ENCODE measurements at regions not wholly inside any gene's neighbourhood (a gene's known extent, or its start where the extent isn't known, plus 50 kb on each side); places are given as distances from the start of the nearest gene placed in this dataset.

- no peak for DNase-seq (ENCODE audit: low read depth)
Observed at GRCh38 chr22:49481659-49482399, 345.8 kb downstream of the BRD1 start.

DNA sequence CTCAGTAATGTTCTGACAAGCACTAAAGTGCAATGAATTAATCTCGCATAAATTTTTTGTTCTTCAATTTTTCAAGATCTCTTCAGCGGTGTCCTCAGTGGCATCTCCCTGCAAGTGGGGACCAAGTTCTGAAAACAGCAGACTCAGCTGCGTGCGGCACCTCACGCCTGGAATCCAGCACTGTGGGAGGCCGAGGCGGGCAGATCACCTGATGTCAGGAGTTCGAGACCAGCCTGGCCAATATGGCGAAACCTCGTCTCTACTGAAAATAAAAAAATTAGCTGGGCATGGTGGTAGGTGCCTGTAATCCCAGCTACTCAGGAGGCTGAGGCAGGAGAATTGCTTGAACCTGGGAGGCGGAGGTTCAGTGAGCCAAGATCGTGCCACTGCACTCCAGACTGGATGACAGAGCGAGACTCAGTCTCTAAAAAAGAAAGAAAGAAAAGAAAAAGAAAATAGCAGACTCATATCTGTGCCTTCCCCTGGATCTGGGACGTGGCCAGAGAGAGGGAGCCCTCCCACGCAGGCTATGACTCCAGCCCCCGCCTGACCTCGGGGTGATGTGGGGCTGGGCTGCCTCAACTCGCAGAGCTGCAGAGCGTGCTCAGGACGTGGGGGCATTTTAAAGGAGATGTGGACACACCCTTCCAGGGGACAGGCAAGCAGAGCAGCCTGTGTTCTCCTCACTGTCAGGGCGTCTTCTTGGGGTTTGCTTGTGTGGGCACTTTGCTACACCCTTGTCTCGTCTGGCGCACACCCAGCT is 346.6 kb downstream of the BRD1 start:
- DNase-seq (ENCODE audit: low read depth) = no peak

DNA sequence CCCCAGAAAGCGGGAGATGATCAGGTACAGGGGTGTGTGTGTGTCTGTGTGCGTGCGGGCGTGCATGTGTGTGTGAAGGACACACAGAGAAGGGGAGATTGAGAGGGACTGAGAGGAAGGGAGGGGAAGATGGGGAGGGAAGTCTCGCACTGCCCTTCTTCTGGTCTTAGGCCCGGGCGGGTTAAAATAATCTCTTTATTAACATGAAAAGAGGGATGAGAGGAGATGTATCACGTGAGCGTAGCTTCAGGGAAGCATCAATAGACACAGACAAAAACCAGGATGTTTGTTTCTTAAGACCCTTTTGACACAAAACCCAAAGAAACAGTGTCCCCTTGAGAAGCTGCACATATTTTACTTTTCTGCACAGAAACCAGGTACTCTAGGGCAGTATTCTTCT is 347.3 kb downstream of the BRD1 start:
- no peak for DNase-seq (ENCODE audit: low read depth)

DNA sequence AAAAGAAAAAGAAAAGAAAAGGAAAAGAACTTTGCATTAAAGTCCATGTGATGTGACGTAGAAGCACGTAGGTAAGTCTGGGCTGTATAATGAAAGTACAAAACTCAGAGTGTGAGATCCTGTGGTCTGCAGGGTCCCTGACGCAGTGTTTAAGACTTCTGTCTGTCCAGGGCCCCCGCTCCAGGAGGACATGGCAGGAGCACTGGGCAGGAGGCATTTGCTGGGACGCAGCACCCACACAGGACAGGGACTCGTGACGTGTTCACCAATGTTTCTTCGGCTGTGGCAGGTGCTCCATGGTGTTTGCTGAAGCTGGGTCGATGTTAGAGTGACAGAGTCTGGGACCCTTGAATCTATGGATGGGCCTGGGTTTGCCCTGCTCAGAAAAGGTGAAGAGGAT is 348.1 kb downstream of the BRD1 start:
- DNase-seq (ENCODE audit: low read depth) = no peak

GRCh38 chr22:49476800-49477400 is 350.8 kb downstream of the BRD1 start:
- DNase-seq (ENCODE audit: low read depth) = no peak

GRCh38 chr22:49476176-49476575 is 351.5 kb downstream of the BRD1 start:
- DNase-seq (ENCODE audit: low read depth) = no peak

- DNase-seq (ENCODE audit: low read depth) = no peak
Observed at GRCh38 chr22:49475253-49475652, 352.4 kb downstream of the BRD1 start.

DNA sequence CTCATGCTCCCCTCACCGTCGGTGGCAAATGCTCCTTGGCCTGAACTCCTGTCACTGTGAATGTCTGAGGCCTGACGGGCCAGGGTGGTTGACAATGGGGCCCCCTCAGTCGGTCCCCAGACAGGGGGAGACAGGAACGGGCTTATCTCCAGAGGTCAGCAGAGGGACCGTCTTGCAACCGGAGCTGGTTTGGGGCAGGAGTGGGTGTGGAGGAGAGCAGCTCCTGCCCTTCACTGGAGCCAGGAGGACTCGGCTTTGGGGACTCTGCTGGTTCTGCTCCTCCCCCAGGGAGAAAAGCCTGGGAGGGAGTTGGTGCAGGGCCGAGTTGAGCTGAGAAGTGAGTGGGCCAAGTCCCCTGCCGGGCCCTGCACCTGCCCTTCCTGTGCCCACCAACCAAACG is 354.4 kb downstream of the BRD1 start:
- no peak for DNase-seq (ENCODE audit: low read depth)

GRCh38 chr22:49470741-49471503 is 356.8 kb downstream of the BRD1 start:
- DNase-seq (ENCODE audit: low read depth) = no peak

- DNase-seq (ENCODE audit: low read depth) = no peak
Observed at GRCh38 chr22:49469896-49470740, 357.6 kb downstream of the BRD1 start.

- DNase-seq (ENCODE audit: low read depth) = no peak
Observed at GRCh38 chr22:49468487-49469198, 359.0 kb downstream of the BRD1 start.

DNA sequence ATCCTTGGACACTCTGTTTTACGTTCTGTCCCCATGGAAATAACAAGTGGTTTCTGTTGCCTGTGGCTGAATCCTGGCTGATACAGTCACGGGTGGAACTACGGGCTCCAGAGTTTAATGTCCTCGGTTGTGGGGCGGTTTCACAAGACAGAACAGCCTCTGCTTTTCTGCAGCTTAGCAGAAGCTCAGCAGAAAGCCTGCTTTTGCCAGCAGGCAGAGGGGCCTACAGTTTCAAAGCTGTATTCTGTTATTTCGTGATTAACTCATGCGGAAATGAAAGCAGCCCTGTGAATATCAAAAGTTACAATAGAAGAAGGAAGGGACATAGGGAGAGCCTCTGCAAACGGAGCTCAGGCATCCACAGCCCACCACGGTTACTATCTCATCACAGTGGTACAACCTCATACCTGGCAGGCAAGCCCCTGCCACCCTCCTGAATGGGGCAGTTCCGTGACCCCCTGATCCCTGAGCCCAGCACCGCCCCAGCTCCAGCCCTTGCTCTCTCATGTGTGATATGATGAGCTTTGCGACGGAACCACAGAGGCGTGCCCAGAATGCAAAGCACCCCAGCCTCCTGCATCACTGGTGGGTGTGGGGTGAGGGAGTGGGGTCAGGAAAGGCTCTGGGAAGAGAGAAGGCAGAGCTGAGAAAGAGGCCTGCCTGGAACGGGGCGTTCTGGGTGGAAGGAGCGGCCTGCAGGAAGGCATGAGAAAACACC is 360.6 kb downstream of the BRD1 start:
- no peak for DNase-seq (ENCODE audit: low read depth)

GRCh38 chr22:49464037-49464436 is 363.6 kb downstream of the BRD1 start:
- no peak for DNase-seq (ENCODE audit: low read depth)

- DNase-seq (ENCODE audit: low read depth) = no peak
Observed at GRCh38 chr22:49462795-49463194, 364.9 kb downstream of the BRD1 start.

GRCh38 chr22:49462291-49462690 is 365.4 kb downstream of the BRD1 start:
- DNase-seq (ENCODE audit: low read depth) = no peak

DNA sequence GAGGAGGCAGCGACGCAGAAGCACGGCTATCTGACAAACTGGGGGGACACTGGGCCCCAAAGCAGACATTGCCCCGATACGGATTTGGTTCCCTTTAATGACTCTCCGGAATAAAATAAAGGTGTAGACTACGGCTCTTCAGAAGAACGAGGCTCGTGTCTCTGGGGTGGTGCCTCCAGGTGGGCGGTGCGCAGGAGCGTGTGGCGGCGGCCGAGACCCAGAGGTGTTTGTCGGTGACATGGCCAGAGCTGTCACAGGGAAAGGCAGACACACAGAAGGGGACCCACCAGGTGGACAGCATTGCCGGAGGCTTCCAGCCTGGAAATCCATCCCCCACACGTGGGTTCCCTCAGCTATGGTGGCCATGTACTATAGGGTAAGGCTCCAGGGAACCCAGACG is 366.0 kb downstream of the BRD1 start:
- DNase-seq (ENCODE audit: low read depth) = no peak

DNA sequence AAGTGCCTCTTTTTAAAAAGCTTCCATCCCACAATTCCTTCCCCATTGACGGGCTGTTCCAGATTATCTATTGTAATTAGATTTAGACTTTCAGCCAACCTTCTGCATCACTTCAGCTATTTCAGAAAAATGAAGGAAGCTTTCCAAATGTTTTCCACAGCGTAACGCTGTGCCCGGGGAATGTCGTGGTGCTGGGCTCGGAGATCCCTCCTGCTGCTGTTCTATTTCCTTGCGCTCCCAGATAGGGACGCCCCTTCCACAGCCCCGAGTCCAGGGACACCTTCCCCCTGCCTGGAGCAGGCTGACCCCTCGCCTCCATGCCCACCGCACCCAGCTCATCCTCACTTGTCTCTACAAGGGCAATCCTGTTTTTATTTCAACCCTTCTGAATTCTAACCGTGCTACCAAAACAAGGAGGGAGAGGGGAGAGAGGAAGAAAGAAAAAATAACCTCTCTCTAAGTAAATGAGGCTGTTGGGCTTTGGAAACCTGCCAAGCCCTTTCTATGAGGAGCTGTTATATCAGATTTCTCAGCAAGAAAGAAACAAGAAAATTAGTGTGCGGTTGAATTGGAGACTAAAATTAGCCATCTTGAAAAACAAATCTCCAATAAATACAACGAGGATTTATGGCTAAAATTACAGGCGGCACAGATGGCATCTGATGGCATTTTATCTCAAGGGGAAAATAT is 366.9 kb downstream of the BRD1 start:
- DNase-seq (ENCODE audit: low read depth) = no peak

DNA sequence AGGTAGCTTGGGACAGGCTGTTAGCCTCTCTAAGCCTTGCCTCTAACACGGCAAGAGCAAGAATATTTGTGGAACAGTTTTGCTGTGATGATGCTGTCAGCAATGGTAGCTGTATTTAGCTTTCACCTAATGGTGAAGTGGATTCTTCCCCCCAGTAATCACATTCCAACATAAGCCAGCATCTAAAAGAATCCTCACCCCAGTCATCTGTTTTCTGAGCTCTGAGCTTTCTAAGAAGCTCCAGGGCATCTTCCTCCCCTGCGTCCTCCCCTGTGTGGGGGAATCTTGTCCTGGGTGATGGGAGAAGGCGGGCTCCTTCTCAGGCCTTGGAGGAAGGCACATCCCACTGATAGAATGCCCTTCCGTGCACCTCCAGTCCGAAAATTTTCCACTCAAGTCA is 367.6 kb downstream of the BRD1 start:
- DNase-seq (ENCODE audit: low read depth) = no peak

DNA sequence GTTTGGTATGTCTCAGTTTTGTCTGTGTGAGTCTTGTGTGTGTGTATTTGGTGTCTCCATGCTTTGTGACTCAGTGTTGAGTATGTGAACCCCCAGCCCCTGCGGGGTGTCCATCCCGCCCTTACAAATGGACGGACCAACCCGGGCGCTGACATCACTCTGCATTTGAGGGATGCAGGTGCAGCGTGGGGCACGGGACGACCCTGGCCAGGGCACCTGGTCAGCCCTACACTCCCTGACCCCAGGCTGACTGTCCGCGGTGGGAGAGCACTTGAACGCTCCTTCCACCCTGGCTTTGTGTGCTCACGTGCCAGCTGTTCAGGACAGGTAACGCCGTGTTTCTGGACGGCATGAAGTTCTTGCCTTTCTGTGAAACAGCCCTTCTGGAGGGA is 369.0 kb downstream of the BRD1 start:
- DNase-seq (ENCODE audit: low read depth) = no peak

Data from stimulated activated CD8-positive, alpha-beta memory T cell treated with anti-CD3 and anti-CD28 coated beads, Interleukin-12 subunit alpha, Interleukin-12 subunit beta, amount 100 ng/mL, for 4 hours (primary cell).